AG09309 (cell line): ENCODE measurements at regions not wholly inside any gene's neighbourhood (a gene's known extent, or its start where the extent isn't known, plus 50 kb on each side); places are given as distances from the start of the nearest gene placed in this dataset.

Experiments used
- DNase-seq: peaks from one replicate; pipeline ENCODE4 v3.0.0-alpha.2; 2010; ENCODE audit warnings: low read depth
- H3K4me3 ChIP-seq: 2 replicates; pipeline ENCODE4 v1.5.1; 2011; ENCODE audit warnings: mild to moderate bottlenecking, low read depth, low read length, moderate library complexity; ENCODE audit not compliant: control insufficient read depth
- CTCF ChIP-seq: IDR thresholded peaks from 2 replicates; pipeline ENCODE4 v1.5.1; 2011; ENCODE audit warnings: mild to moderate bottlenecking, low read depth, low read length, inconsistent platforms; ENCODE audit not compliant: insufficient read depth, control insufficient read depth; ENCODE audit errors: missing control alignments

- no peak overlapping the region for H3K4me3 ChIP-seq
- no peak for TF ChIP-seq CTCF
- no peak for DNase-seq
Observed at GRCh38 chr4:154142664-154143063, 348.9 kb downstream of the DCHS2 start.

DNA sequence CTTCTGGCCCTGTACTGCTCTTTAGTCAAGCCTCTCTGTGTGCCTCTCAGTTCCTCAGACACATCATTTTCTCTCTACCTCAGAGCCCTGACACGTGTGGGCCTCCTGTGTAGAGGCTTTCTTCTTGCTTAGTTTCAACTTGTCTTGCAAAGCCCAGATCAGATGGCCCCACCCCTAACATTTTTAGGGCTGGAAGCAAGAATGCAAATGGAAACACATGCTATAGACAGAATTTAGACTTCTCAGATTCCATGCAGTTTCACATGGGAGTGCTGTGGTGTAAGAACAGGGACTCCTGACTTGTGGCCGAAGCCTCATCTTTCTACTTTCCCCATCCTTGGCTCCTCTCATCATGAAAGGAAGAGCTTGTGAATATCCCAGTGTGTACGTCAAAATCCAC lies 350.7 kb downstream of the DCHS2 start:
- no peak overlapping the region for H3K4me3 ChIP-seq
- TF ChIP-seq CTCF, result no peak
- no peak for DNase-seq

DNA sequence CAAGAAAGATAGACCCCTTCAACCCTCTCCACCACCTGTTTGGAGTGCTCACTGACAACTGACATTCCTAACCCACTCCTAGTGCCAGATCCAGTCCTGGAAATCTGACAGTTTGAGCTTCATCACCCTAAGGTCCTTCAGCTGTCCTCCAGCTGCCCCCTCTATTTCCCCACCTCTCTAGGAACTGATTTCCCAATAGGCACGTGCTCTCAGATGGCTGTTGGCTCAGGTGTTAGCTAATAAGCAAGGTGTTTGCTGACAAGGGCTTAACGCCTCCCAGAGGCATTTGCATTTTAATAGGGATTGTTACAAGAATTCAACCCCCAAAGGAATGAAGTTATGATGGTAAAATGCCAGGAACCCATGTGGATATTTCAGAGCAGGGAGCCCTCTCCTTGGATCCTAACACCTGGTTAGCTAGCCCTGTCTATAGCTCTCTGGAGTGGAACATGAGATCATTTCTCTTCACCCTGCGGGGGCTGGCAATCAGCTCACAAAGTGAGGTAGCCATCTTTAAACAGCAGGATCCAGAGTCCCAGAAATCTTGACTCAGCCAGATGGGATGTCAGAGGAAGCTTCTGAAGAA lies 348.5 kb upstream of the SFRP2 start:
- no peak for TF ChIP-seq CTCF
- no peak overlapping the region for H3K4me3 ChIP-seq

DNA sequence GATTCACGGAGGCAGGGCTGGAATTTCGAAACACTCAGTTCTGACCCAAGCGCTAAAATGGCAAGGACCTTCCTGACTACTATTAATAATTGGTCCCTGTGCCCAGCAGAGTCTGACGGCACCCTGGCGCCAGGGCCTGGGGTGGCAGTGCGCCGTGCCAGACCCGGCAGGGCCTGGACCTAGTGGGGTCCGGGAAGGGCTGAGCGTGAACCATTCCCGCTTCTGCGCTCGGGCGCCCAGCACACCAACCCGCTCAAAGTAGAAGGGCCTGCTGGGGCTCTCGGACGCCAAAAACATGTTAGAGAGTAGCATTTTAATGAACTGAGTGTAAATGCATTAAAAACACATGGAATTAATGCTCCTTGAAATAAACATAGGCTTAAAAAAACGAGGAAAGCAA lies 346.7 kb upstream of the SFRP2 start:
- no peak for TF ChIP-seq CTCF
- no peak for DNase-seq
- no peak overlapping the region for H3K4me3 ChIP-seq

More for the DNA sequence above, 348.5 kb upstream of the SFRP2 start:
- no peak for DNase-seq

- DNase-seq, result no peak
- no peak for TF ChIP-seq CTCF
Observed at GRCh38 chr4:154132406-154132805, 343.5 kb upstream of the SFRP2 start.

GRCh38 chr4:154126276-154126675 lies 337.4 kb upstream of the SFRP2 start:
- no peak overlapping the region for H3K4me3 ChIP-seq
- DNase-seq, result no peak
- no peak for TF ChIP-seq CTCF

More at GRCh38 chr4:154132406-154132805, 343.5 kb upstream of the SFRP2 start:
- no peak overlapping the region for H3K4me3 ChIP-seq

DNA sequence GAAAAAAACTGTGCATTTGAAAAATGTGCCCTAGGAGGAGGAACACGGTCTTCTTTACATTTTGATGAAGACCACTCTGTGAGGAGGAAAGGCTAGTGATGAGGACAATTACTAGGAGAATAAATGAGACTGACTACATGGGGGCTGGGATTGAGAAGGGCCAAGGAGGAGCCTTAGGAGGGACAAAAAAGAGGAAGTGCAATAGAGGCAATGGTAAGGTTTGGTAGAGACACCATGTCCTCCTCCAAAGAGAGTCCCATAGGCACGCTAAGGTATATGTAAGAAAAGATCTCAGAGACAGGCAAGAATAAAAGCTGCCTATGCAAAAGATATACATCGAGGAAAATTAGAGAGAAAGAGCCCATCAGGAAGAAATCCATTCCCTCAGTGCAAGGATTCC lies 336.5 kb upstream of the SFRP2 start:
- DNase-seq, result no peak
- no peak for TF ChIP-seq CTCF
- no peak overlapping the region for H3K4me3 ChIP-seq
